Fibroblast of skin of right biceps (primary cell): ENCODE measurements at regions not wholly inside any gene's neighbourhood (a gene's known extent, or its start where the extent isn't known, plus 50 kb on each side); places are given as distances from the start of the nearest gene placed in this dataset.
A peak's percentile ranks its signal among the peaks of the same experiment; 100 is the strongest.

Experiments used
- DNase-seq: peaks from one replicate; pipeline ENCODE4 v3.0.0-alpha.2; 2013

DNA sequence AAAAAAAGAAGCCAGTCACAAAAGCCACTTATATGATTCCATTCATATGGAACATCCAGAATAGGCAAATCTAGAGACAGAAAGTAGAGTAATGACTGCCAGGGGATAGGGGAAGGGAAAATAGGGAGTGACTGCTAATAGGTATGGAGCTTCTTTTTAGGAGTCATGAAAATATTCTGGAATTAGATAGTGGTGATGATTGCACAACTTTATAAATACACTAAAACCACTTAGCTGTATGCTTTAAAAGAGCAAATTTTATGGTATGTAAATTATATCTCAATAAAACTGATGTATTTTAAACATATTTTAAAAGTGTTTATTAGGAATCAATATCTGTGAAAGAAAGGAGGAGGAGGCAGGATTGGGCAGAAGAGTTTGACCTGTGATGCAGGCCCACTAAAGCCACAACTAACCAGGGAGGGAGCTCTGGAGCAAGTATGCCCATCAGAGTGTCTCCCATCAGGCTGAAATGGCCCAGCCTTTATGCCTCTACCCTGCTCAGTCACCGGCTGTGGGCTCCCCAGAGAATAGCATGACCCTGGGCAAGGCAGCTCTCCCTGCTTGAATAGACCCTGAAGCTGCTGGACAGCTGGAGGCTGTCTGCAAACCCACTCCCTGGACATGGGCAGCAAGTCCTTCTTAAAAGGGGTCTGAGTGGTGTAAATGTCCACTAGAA, 96.0 kb upstream of the SLC44A1 start:
- no peak for DNase-seq

DNA sequence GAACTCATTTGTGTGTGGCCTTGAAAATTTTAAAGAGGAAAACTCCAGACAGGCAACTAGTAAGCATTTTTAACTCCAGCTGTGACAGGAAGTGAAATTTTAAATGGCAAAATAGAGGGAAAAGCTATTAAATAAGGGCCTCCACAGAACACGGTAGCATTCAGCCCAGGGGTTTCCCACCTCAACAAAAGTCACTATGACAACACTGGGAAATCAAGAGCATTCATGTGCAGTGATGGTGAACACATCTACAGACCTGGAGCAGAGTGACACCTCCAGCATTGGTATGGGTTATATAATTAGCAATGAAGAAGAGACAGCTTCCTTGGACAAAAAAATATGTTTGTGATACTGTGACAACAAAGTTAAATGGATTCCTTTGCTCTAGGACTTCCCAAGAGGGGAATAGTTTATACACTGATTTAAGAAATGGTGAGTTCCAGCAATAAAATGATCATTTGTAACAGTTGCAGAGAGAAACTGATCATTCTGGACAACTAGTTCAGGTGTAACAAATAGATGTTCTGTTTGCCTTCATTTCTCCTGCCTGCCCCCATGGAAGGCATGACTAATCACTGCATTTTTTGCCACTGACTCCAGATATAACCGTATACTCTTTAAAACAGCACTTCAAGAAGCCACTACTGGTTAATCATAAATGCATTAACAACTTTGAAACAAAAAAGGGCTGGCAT, 93.3 kb upstream of the SLC44A1 start:
- DNase-seq, result peak; percentile 71

DNA sequence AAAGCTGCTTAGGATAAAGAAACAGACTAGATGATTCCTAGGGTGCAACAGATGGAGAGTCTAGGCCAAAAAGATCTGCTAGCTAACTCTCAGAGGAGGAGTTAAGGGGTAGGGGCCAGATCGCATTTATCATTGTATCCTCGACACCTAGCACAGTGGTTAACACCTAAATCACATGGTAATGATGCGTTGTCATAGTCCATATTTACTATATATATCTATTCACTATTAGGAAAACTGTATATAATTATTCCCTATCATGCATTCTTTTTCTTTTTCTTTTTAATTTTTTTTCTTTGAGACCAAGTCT, 92.8 kb upstream of the SLC44A1 start:
- DNase-seq, result no peak

DNA sequence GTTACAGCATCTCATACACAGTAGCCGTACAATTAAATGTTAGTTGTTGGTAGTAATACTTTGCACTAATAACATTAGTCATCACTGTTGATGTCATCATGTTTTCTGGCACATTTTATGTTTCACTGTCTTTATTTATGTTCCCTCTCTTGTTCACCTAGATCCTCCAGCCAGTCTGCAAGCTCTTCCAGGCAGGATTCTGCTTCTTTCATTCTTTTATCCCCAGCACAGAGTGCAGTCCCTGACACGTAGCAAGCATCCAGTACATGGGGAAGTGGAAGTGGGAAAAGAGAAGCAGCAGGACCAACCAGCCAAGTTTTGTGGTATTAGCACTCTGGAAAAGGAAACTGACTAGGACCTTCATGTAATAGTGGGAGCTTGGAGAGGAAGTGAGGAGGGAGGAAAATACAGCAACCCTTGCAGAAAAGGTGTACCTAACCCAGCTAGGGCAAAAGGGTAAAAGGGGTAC, 89.7 kb upstream of the SLC44A1 start:
- DNase-seq, result peak; percentile 61

DNA sequence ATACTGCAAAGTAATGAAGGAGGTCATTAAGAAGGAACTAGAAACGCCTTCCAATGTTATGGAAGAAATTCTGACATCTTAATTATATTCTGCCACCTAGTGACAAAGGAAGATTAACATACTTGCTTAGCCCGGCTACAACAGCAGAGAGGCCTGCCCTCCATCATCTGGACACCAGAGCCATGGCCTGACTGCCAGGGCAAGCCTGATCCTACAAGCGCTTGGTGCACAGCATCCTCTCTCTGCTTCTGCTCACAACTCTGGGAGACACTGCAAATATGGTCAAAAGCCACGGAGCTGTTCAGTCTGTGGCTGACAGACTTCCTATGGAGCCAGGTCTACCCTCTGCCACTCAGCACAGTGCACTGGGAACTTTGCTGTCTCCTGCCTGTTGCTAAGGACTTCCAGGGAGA, 87.3 kb upstream of the SLC44A1 start:
- DNase-seq, result peak; percentile 67

DNA sequence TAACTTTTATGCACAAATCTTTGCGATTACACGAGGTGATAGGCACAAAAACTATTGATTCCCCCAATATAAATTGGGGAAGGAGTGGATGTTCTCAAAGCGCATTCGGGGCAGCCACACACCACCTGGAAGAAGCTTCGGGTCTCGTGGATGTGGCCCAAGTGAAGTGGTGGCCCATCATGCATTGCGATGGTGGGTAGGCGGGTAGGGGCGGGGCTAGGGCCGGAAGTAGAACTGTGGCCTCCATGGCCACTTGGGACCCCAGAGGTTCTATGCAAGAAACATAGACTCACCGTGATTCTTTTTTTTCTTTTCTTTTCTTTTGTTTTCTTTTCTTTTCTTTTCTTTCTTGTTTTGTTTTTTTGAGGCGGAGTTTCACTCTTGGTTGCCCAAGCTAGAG, 86.4 kb upstream of the SLC44A1 start:
- DNase-seq, result no peak

DNA sequence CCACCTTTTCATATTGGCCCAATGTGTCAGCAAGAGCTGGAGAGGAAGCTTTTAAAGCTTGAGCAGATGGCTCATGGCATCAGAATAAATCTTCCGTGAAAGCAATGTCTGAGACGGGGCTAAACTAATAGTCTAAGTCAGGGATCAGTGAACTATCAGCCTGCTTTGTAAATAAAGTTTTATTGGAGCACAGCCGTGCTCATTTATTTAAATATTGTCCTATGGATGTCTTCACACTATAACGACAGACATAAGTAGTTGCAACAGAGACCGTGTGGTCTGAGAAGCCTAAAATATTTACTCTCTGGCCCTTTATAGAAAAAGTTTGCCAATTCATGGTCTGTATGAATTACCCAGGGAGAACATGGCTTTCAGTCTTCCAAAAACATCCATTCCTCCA, 85.6 kb upstream of the SLC44A1 start:
- no peak for DNase-seq

DNA sequence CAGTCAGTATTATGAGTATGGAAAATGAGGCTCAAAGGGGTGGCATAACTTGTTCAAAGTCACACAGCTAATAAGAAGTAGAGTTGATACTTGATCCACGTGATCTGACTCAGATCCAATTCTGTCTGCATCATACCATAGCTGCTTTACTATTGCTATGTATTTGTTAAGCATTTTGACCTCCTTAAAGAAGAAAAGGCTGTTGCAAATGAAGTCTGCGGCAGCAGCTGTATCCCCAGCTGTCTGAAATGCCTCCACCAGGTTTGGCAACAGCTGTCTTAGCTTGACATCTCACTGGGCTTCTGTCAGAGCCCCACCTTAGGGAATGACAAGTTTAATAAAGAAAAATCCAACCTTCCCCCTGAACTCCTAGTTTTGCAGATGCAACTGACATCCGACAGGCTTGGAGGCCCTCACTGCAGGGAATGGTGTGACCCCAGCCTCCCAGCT, 75.6 kb upstream of the SLC44A1 start:
- no peak for DNase-seq

DNA sequence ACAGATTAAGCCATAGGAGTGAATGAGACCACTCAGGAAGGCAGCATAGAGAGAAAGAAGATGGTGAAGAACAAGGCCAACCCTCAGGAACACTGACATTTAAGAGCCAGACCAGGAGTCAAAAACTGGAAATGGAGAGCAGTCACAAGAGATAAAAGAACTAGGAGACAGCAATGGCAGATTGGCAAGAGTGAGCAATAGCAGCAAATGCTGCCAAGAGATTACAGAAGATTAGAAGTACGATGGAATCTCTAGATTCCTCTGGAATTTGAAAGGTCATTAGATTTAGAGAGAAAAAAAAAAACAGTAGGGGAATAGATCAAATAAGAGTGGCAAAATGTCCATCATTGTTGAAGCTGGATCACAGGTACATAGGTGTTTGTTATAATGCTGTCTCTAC, 73.4 kb upstream of the SLC44A1 start:
- no peak for DNase-seq

DNA sequence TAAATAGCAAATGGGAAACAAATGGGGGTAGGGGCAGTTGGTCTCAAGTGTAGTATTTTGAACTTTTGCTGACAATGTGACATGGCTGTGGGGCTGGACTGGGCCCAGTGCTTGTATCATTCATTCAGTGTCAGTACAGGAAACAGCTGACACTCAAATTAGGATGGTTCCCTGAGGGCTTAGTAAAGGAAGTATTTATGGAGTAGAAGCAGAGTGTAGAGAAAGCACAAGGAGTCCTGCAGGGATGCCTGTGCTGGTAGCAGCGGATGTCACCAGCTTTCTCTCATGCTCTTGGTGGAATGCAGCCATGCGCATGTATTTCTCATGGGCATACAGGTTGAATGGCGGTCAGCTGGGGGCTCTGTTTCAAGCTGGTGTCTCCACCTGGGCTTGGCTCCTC, 72.9 kb upstream of the SLC44A1 start:
- DNase-seq, result no peak

DNA sequence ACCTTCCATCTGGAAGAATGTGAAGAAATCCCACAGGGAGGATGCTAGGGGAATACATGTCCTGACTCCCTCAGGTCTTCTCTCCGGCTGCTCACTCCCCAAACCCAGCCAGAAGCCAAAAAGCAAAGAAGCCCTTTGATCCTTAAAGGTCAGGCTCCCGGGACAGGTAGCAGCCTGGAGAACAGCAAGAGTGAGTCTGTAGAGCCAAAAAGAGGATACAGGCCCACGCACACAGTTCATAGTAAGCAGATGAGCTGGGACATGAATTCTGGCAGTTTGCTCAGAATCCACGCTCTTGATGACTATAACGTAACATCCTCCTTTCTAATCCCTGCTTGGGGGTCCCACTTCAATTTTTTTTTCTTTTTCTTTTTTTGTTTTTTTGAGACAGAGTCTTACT, 72.0 kb upstream of the SLC44A1 start:
- no peak for DNase-seq

DNA sequence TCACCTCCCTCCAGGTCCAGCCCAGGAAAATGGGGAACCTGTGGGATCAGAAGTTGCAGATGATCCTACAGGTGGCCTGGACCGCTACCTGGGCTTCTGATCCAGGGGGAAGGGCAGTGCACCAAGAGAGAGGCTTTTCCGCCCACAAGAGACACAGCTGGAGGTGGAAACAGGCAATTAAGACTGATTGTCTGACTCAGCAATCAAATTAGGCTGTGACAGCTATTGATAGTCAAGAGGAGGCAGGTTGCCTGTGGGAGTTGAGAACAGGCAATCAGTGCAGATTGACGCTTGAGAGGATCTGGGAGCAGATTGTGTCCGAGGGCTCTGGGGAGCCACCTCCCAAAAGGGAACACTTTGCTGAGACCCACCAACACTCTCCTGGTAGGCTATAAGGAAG, 71.1 kb upstream of the SLC44A1 start:
- no peak for DNase-seq

DNA sequence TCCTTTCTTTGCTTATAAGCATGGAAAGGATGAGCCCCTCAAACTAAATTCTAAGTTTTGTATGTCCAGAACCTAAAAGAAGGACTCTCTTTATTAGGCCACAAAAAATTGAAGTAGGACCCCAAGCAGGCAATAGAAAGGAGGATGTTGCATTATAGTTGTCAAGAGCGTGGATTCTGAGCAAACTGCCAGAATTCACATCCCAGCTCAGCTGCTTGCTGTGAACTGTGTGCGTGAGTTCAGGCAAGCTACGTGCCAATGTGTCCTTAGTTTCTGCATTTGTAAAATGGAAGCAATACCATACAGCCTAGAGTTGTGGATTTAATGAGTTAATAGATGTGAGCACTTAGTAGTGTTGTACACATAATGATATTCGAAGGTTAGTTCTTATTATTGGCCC, 70.6 kb upstream of the SLC44A1 start:
- DNase-seq, result no peak

DNA sequence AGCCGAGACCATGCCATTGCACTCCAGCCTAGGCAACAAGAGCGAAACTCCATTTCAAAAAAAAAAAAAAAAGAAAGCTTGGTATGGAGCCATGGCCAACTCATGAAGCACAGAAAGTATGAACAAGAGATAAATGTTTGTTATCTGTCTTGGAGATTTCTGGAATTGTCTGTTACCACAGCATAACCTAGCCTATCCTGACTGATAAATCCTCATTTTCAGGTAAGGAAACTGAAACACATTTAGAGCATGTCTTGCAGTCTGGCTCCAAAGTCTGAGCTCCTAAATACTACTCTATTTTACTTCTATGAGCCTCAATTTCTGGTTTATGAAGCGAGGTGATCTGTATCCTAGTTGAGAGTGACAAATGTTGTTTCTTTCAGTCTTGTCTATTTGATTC, 68.3 kb upstream of the SLC44A1 start:
- DNase-seq, result no peak

DNA sequence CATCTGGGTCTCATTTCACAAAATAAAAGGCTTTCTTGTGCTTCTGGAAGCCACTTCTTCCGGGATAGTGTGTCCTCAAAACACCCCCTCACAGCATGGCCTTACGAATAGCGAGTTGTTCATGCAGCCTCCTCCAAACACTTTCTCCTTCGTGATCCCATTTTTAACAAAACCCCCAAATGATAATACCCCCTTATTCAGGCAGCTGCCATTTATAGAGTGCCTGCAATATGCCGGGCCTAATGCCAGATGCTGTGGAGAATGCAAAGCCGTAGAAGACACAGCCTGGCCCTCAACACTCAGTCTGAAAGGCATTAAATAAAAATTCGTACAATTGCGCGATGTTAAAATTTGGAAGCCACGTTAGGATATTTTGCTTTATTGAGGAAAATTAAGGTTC, 66.4 kb upstream of the SLC44A1 start:
- DNase-seq, result no peak

DNA sequence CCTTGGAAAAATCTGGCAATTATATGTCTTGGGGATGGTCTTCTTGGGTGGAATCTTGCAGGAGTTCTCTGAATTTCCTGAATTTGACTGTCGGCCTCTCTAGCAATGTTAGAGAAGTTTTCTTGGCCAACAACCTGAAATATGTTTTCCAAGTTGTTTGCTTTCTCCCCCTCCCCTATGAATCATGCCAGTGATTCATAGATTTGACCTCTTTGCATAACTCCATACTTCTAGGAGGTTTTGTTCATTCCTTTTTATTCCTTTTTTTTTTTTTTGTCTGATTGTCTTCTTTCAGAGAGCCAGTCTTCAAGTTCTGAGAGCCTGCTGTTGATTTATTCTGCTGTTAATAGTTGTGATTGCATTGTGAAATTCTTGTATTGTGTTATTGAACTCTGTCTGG, 56.7 kb upstream of the SLC44A1 start:
- peak; percentile 85 for DNase-seq

DNA sequence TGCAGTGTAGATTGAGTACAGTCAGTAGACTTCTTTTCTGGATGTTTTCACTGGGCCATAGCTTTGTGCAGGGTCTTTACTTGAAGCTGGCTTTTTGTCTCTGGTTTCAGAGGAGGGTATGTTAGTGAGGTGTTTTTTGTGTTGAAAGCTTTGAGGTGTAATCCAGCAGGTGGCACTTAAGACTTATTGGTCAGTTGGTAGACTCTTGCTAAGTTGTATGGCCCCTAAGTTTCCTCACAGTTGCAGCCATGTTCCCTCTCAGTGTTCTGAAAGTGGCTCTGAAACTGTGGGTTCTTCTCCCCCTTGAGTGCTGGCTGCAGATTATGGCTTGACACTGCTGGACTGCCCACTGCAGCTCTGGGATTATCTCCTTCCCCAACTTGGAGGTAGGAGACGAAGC, 55.7 kb upstream of the SLC44A1 start:
- no peak for DNase-seq

DNA sequence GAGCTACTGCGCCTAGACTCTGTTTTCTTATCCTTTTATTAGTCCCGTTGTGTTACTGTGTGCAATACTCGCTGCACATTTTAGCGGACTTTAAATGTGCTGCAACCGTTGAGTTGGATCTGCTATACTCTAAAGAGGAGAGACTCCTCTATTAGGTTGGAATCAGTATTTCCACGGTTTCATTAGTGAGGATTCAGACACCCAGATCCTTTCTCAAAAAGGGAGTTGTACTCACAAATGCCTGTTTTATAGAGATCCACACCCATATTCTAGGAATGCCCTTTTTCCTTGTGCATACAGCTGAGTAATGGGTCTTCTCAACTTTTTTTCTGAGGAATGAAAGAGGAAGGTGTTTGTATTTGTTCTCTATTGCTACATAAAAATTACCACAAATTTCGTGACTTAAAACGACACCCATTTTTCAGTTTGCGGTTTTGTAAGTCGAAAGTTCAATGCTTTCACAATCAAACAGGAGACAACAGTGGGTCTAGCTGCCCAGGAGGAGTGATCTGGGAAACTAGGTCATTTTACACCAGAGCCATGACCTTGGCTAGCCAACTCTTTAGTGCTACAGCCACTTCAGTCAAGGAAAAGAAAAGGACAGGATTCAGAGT, 52.8 kb upstream of the SLC44A1 start:
- no peak for DNase-seq

DNA sequence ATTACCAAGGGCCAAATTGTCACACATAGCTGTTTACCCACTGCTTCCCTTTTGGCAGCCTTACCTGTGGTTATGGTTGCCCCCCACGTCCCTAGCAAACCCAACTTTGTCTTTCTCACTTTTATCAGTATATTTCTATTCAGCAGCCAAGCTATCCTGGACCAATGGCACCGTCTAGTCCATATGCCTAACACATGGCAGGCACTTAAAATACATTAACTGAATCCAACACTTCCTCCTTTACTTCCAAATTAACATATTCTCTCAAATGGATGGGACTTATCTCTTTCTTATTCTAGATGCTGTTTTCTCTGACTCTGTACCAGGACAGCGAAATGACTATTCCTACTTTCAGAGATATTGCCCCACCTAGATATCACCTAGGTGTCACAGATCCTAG, 50.9 kb upstream of the SLC44A1 start:
- DNase-seq, result no peak

DNA sequence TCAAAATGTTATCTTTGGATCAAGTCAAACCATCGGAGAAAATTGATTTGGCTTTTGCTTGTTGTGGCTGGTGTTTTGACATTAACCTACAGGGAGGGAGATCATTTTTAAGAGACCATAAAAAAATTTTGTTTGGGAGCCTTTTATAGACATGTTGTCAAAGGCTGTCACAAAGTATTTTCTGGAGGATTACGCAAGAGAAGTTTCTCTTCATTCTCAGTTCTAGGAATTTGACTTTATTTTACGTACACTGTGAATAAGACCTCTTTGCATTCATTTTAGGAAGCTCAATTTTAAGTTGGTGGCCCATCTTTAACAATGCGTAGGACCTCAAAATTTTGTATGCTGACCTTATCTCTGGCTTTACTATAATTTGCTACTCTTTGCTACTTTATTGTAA, 50.2 kb upstream of the SLC44A1 start:
- DNase-seq, result no peak
